HL-60 (cell line): ENCODE measurements at regions not wholly inside any gene's neighbourhood (a gene's known extent, or its start where the extent isn't known, plus 50 kb on each side); places are given as distances from the start of the nearest gene placed in this dataset.

ENCODE experiments used
- DNase-seq, 2 experiments: peaks; one replicate each; pipeline ENCODE4 v3.0.0-alpha.2; 2010 to 2020; ENCODE audit warnings: low read depth in 1 of 2, low spot score in 1 of 2
- H3K27ac ChIP-seq: fragments of 250-450 bp; sonication (Bioruptor Pico); replicated peaks from 2 replicates; pipeline ENCODE4 v1.5.1; 2020; ENCODE audit warnings: mild to moderate bottlenecking, moderate library complexity
- H3K27me3 ChIP-seq: fragments of 250-450 bp; sonication (Bioruptor Pico); 2 replicates; pipeline ENCODE4 v1.5.1; 2021; ENCODE audit warnings: mild to moderate bottlenecking, moderate library complexity; ENCODE audit not compliant: insufficient read depth, poor library complexity, severe bottlenecking
- H3K4me3 ChIP-seq: replicated peaks from 2 replicates; pipeline ENCODE4 v1.5.1; 2011; ENCODE audit warnings: mild to moderate bottlenecking, control low read depth, low read length; ENCODE audit not compliant: insufficient read depth
- GABPA ChIP-seq: IDR thresholded peaks from 2 replicates; pipeline ENCODE4 v1.6.1; 2012; ENCODE audit warnings: low read depth
- POLR2AphosphoS5 ChIP-seq: IDR thresholded peaks from 2 replicates; pipeline ENCODE4 v1.6.1; 2012; ENCODE audit warnings: low read depth
- SPI1 ChIP-seq: IDR thresholded peaks from 2 replicates; pipeline ENCODE4 v1.6.1; 2012; ENCODE audit warnings: low read depth, mild to moderate bottlenecking, borderline replicate concordance
- TF ChIP-seq, protein P1 (sequence below): IDR thresholded peaks from 2 replicates; pipeline ENCODE4 v1.6.1; 2012; ENCODE audit warnings: low read depth; ENCODE audit not compliant: insufficient replicate concordance
- TF ChIP-seq, protein P2 (sequence below): IDR thresholded peaks from one replicate; pipeline ENCODE4 v1.5.1; 2011; ENCODE audit warnings: low read length, control low read depth, inconsistent platforms; ENCODE audit not compliant: insufficient read depth

DNA sequence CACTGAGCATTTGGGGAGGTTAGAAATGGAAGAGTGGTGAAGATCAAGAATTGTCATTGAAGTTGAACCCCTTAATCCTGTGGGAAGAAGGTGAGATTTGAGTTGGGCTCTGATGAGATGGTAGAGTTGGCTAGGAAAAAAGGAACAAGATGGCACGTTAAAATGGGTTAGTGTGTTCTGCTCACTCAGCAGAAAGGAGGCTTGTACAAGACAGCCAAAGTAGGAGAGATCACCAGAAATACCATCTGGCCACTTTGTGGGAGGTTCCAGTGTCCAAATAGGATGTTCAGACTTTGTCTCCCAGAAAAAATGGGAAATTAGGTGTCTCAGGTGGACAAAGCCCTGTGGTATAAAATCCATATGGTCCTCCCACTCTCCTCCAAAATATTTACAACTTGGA, 56.0 kb upstream of the SLC14A2 start:
- H3K4me3 ChIP-seq: no peak overlapping the region
- TF ChIP-seq, protein P1, sequence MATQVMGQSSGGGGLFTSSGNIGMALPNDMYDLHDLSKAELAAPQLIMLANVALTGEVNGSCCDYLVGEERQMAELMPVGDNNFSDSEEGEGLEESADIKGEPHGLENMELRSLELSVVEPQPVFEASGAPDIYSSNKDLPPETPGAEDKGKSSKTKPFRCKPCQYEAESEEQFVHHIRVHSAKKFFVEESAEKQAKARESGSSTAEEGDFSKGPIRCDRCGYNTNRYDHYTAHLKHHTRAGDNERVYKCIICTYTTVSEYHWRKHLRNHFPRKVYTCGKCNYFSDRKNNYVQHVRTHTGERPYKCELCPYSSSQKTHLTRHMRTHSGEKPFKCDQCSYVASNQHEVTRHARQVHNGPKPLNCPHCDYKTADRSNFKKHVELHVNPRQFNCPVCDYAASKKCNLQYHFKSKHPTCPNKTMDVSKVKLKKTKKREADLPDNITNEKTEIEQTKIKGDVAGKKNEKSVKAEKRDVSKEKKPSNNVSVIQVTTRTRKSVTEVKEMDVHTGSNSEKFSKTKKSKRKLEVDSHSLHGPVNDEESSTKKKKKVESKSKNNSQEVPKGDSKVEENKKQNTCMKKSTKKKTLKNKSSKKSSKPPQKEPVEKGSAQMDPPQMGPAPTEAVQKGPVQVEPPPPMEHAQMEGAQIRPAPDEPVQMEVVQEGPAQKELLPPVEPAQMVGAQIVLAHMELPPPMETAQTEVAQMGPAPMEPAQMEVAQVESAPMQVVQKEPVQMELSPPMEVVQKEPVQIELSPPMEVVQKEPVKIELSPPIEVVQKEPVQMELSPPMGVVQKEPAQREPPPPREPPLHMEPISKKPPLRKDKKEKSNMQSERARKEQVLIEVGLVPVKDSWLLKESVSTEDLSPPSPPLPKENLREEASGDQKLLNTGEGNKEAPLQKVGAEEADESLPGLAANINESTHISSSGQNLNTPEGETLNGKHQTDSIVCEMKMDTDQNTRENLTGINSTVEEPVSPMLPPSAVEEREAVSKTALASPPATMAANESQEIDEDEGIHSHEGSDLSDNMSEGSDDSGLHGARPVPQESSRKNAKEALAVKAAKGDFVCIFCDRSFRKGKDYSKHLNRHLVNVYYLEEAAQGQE: no peak
- no peak for TF ChIP-seq POLR2AphosphoS5
- TF ChIP-seq SPI1: no peak
- TF ChIP-seq, protein P2, sequence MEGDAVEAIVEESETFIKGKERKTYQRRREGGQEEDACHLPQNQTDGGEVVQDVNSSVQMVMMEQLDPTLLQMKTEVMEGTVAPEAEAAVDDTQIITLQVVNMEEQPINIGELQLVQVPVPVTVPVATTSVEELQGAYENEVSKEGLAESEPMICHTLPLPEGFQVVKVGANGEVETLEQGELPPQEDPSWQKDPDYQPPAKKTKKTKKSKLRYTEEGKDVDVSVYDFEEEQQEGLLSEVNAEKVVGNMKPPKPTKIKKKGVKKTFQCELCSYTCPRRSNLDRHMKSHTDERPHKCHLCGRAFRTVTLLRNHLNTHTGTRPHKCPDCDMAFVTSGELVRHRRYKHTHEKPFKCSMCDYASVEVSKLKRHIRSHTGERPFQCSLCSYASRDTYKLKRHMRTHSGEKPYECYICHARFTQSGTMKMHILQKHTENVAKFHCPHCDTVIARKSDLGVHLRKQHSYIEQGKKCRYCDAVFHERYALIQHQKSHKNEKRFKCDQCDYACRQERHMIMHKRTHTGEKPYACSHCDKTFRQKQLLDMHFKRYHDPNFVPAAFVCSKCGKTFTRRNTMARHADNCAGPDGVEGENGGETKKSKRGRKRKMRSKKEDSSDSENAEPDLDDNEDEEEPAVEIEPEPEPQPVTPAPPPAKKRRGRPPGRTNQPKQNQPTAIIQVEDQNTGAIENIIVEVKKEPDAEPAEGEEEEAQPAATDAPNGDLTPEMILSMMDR: no peak
- no peak for TF ChIP-seq GABPA
- no peak overlapping the region for H3K27ac ChIP-seq
- H3K27me3 ChIP-seq: no peaks in the 10 kb centered on the region
- DNase-seq: no peak

DNA sequence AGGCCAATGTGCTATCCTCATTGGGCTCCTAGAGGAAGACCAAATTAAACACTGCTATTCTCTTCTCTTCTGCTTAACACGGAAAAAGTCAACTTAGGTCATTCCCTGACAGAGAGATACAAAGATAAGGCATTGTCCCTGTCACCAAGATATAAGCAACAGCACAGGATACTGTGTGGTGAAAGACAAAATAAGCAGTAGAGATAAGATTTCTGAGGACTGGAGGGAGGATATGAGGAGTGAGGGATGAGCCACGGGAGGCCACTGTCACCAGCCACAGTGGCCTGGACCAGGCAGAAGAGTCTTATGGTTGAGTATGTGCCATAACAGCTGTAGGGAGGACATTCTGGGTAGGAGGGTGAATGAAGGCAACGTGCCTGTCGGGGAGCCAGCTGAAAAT, 54.4 kb upstream of the SLC14A2 start:
- TF ChIP-seq, protein P1: no peak
- no peak for TF ChIP-seq POLR2AphosphoS5
- TF ChIP-seq, protein P2: no peak
- no peak for TF ChIP-seq SPI1
- no peak for TF ChIP-seq GABPA
- no peak for DNase-seq
- H3K27ac ChIP-seq: no peak overlapping the region
- no peaks in the 10 kb centered on the region for H3K27me3 ChIP-seq
- no peak overlapping the region for H3K4me3 ChIP-seq

DNA sequence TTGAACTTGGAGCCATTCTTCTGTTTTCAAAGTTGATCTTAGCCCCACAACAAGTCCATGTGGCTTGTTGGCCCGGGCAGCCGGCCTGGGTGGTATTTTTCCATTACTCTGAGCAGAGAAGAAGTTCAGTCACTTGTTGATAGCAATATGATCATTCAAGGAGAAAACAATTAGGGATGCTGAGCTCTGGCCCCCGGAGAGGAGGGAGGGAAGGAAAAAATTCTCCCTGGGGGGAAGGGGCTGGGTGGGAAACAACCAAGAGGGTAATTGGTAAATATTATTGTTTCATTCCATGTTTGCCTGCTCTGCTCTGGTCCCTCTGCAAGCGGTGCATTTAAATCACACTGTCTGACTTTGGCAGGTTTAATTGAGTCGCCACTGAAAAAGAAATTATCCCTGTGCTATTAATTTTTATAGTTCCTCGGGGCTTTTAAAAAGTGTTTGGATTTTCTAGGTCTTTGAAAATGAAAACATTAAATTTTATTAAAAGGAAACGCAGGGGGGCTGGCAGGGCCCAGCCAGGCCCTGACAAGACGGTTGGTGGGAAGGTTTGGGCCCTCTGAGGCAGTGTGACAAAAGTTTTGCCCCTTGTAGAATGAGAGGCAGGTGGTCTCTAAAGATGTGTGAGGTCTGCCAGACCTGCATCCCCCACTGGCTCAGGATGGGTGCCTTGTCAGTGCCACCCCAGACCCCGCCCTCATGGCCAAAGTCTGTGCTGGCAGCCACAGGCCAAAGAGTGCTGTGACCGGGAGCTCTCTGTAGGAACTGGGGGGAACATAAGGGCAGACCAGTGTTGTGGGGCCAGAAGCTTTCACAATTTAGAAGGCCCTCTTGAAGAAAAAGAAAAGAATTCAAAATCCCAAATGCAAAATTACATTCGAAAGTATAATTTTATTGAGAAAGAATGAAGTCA, 52.5 kb upstream of the SLC14A2 start:
- no peak for DNase-seq
- TF ChIP-seq SPI1 (no peak), GABPA (no peak)
- TF ChIP-seq, protein P1: no peak
- Histone ChIP-seq H3K4me3 (no peak overlapping the region), H3K27ac (no peak overlapping the region), H3K27me3 (no peaks in the 10 kb centered on the region)
